HG03442 (cell line): ENCODE measurements at regions not wholly inside any gene's neighbourhood (a gene's known extent, or its start where the extent isn't known, plus 50 kb on each side); places are given as distances from the start of the nearest gene placed in this dataset.
A peak's percentile ranks its signal among the peaks of the same experiment; 100 is the strongest.

Experiments used
- ATAC-seq: cut with Tn5 transposase; IDR thresholded peaks from one replicate; pipeline ENCODE4 v1.9.1; 2021; ENCODE audit warnings: mild to moderate bottlenecking, moderate library complexity; ENCODE audit not compliant: unreplicated experiment

DNA sequence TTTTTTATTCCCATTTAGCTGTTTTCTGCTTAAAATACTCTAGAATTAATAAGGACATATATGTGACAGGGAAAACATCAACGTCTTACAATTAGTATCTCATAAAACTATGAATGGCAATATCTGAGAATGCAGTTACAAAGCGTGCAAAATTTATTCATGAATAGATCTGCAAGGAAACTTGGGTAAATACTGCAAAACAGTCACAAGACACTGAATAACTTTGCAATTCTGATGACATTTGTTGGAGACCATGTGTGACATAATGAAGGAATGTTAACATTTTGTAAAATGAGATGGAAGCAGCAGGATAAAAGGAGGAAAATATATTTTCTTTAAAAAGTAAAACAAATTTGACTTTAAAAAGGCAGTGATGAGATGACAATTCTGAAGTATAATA lies 480.9 kb upstream of the SEMA6A start:
- no peak for ATAC-seq

DNA sequence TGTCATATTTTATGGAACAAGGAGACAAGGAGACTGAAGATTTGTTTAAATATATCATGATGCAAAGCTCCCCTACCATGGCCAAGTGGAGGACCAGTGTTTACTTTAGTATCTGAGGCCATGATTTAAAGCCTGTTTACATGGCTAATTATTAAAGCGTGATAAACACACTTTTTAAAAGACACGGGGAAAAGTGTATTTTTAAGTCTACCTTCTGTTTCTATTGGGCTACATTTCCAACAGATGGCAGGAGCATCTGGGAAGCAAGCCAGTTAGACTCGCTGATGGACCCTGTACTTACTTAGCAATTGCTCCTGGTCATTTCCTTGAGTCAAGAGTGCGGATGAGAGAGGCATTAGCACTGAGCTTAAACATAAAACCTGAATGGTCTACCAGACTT lies 480.3 kb upstream of the SEMA6A start:
- ATAC-seq, result no peak

DNA sequence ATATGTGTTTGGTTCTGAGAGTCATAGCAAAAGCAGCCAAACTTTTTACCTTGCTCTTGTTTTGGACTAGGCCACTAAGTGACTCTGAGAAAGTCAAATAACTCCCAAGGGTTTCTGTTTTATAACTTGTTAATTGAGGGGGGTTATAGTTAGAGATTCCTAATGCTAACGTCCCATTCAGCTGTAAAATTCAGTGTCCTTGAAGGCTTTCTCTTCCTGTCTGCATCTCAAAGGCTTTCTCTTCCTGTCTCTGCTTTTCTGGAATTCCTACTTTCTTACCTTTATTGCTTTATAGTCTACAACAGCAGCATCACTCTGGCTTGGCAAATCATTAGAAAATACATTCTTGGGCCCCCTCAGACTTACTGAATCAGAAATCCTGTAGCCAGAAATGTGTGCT lies 479.5 kb upstream of the SEMA6A start:
- ATAC-seq, result no peak

DNA sequence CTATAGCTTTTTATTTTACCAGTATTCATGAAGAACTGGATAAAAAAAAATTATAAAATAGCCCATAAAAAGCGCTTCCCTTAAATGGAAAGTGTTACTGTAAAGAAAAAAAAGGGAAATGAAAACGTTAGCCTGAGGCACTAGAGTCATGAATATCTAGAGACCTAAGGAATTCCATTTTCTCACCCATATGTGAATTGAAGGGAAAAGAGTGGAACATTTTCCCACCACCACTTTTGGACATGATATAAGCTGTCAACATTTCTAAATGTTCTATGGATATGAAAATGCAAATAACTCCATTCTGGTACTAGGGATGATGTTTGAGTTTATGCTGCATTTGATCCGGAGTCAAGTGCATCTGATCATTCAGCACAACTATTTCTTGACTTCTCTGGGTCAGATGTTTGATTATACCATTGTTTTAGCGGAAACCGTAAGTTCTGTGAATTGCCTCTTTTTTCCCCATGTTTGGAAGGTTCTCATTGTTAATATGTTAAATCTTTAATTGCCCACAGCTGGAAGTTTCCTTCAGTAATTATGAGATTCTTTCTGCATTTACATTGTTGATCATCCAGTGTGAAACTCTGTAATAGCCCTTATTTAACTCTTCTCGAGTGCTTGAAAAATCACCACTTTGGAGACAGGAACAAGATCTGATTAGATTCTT lies 467.4 kb upstream of the SEMA6A start:
- ATAC-seq, result no peak

DNA sequence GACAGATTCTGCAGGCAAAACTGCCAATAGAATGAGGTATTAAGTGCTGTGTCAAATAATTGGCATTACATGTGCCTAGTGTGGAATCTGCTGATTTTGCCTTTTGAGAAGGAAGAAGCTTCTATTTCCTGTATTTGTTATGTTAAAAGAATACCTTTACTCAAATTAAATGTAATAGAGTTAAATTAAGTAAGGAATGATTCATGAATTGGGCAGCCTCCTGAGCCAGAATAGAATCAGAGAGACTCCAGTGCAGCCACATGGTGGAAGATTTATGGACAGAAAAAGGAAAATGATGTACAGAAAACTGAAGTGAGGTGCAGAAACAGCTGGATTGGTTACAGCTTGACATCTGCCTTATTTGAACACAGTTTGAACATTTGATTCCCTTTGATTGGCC lies 464.4 kb upstream of the SEMA6A start:
- ATAC-seq, result no peak

DNA sequence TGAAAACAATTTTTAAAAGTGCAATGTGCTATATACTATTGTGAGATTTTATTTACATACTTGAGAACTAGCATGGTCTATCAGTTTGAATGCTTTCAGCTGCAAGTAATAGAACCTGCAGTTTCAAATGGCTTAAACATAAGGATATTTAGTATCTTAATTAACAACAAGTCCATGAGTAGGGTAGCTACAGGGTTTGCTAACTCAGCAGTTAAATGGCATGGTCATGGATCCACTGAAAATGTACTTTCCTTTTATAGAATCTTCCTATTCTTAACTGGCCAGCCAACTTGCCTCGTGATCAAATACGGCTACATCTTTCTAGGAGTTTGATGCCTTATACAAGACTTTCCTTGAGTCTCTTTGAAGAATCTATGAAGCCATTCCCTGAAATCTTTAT lies 452.8 kb upstream of the SEMA6A start:
- no peak for ATAC-seq

GRCh38 chr5:117020999-117021398 lies 446.4 kb upstream of the SEMA6A start:
- no peak for ATAC-seq

GRCh38 chr5:117013280-117013877 lies 438.8 kb upstream of the SEMA6A start:
- ATAC-seq, result no peak

- no peak for ATAC-seq
Observed at GRCh38 chr5:117010574-117010973, 436.0 kb upstream of the SEMA6A start.

- no peak for ATAC-seq
Observed at GRCh38 chr5:116998024-116998423, 423.4 kb upstream of the SEMA6A start.

DNA sequence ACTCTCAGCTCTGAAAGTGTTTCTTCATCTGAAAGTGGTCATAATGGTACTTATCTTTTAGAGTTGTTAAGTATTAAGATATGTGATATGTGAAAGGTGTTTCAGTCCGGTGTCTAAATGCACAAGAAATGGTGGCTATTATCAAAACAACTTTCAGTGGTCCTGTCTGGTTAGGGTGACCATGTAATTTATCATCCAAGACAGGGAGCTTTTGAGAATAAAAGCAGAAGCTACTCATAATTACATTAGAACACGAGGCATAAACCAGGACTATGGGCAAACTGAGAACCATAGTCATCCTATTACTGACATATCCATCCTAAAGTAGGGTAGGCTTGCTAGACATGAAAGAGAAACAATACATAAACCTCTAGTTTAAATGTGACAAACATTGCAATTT lies 418.1 kb upstream of the SEMA6A start:
- no peak for ATAC-seq

GRCh38 chr5:116989995-116990394 lies 415.4 kb upstream of the SEMA6A start:
- ATAC-seq, result no peak

DNA sequence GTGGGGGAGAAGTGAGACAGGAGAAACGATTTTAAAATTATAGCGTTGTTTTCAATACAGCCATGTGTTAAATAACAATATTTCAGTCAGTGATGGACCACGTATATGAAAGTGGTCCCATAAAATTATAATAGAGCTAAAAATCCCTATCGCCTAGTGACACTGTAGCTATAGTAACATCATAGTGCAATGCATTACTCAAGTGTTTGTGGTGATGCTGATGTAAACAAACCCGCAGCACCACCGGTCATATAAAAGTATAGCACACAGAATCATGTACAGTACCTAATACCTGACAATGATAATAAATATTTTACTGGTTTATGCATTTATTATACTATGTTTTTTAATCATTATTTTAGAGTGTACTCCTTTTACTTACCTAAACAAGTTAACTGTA lies 407.4 kb upstream of the SEMA6A start:
- no peak for ATAC-seq

GRCh38 chr5:116980581-116980980 lies 406.0 kb upstream of the SEMA6A start:
- no peak for ATAC-seq

DNA sequence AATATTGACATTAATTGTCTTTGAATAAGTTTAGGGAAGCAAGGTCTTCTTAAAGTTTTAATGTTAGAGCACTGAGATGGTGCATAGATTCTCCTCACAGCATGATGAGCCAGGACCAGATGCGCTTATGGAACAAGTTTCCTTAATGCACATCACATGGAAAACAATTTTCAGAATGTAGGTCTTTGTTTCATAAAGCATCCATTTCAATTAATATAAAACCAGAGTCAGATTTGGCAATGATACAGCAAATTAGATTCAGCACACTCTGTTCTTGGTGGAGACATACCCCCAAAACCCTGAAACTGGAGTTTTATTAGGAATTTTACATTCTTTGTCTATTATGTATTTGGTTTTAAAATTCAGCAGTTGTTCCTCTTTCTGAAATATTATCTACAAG lies 402.1 kb upstream of the SEMA6A start:
- no peak for ATAC-seq

DNA sequence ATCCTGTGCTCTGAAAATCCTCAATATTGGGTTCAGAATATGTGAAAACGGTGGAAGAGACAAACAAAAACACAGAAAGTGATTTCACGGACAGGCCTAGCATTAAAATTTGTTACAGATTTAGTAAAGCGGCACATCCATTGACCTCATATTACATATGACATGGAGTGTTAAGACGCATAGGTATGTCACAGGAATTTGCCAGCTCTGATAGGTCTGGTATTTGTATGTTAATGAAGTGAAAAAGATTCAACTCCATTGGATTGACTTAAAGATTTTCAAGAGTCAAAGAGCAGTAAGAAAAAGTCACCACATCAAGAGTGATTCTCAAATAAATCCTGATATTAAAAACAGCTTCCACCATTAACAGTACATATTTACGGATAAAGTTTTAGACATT lies 396.5 kb upstream of the SEMA6A start:
- ATAC-seq, result no peak

- no peak for ATAC-seq
Observed at GRCh38 chr5:116970318-116970717, 395.7 kb upstream of the SEMA6A start.

GRCh38 chr5:116964438-116964837 lies 389.8 kb upstream of the SEMA6A start:
- no peak for ATAC-seq

GRCh38 chr5:116961021-116961420 lies 386.4 kb upstream of the SEMA6A start:
- no peak for ATAC-seq

DNA sequence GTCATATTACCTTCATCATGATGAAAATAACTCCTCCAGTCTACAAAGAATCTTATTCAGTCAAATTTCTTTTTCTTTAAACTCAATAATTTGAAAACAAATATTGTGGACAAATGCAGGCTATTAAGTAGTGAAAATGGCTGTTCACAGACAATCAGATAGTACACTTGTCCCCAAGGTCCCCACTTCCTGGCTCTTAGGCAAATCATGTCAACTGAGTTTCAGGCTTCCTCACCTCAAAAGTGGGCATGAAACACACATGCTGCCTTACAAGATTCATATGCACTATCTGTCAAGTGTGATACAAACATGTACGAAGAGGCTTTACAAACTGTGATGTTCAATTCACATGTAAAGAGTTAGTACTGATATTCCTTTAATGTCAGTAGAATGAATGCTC lies 385.2 kb upstream of the SEMA6A start:
- ATAC-seq, result peak; percentile 57

DNA sequence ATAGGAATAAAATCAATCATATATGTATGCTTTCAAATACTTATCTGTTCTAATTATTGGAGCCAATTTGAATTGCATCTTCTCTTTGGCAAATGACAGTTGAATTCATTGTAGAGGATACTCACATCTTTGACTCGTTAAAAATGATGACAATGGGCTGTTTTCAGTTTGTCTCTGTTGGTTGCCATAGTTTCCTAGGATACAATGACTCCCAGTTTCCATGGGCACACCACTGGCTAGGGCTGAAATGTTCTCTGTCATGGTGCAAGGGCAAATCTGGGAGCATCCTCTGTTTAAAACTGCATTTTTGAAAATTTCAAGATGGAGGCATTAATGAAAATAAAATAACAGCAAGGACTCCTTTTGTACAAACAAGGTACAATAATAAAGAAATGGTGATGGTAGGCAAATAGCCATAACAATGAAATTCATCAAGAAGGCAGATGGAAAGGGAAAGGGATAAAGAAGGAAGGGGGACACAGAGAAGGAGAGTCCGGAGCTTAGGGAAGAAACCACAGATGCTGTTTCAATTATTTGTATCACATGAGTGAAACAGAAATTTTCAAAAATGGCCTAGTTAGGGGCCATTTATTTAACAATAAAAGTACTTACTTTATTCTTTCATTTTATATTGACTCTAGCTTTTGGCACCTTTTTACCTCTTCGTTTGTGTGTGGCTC lies 378.8 kb upstream of the SEMA6A start:
- ATAC-seq, result no peak

- ATAC-seq, result no peak
Observed at GRCh38 chr5:116951219-116951618, 376.6 kb upstream of the SEMA6A start.
